Nucleus accumbens (tissue), 56 donors: ENCODE measurements at regions not wholly inside any gene's neighbourhood (a gene's known extent, or its start where the extent isn't known, plus 50 kb on each side); places are given as distances from the start of the nearest gene placed in this dataset.
A peak's percentile ranks its signal among the peaks of the same experiment; 100 is the strongest.
"Not testable (repeated sequence)": the region's sequence is repeated elsewhere in the genome, so short reads cannot be mapped to it uniquely, and the experiment has no call there.

Experiments used
- DNase-seq, 56 donors: peaks; one replicate each; lab custom pipeline; 2025; lab: John Stamatoyannopoulos, UW

DNA sequence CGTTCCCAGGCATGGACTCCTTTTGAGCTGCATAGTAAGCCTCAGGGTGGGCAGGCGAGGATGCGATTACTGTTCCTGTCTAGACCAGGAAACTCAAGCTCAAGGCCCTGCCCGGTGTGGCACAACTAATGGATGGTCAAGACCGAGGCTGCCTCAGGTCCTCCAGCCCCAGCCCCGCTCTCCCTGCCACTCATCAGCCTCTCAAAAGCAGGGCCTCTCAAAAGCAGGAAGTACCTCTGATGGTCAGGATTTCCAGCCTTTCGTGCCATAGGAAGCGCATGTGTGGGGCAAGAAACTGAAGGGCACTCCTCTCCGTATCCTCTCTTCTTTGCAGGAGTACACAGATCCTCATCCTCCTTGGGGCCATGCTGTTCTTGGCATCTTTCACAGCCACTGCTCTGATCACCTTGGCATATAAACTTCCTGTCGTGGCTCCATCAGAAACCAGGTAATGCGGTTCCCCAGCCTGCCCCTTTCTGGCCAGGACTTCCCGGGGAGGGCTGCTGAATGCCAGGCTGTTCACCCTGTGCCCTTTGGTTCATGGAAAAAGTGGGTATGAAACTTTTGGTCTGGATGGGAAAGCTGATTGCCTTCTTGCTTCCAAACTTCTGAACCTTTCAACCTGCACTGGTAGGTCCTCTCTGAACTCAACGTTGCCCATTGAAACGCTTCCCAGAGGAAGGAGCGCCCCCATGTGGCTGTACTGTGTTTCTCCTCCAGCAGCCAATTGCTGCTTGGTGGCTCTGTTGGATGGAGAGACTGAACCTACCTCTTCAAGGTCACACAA, 82.8 kb upstream of the SEC11C start:
- peak in 49 of 56 donors; percentile 5 to 88 (median 54) for DNase-seq

DNA sequence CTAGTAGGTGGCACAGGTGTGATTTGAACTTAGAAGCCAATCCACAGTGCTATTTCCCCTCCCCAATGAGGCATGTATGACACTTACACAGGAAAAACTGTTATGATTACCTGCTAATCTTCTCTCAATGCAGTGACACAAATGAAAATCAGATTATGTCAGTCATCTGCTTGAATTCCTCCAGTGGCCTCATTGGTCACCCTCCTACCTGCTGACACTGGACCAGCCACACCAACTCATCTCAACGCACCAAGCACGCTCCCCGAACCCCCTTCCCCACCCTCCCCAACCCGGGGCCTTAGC, 82.2 kb upstream of the SEC11C start:
- no peak for DNase-seq

DNA sequence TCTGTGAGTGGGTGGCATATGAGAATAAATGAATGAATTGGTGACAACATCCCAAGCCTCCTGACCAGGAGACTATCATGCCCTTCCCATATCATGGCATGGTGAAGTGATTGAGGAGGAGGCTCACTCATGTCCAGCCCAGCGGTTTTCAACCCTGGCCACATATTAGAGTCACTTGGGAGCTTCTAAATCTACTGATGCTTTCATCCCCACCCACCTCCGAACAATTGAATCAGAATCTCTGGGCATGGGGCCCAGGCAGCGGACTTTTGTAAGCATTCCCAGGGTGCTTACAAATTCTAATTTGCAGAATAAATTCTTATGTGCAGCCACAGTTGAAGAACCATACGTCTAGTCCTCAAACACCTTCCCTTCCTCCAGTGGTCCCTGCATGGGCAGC, 81.7 kb upstream of the SEC11C start:
- DNase-seq = peak in 2 of 56 donors; percentile 1 to 25

DNA sequence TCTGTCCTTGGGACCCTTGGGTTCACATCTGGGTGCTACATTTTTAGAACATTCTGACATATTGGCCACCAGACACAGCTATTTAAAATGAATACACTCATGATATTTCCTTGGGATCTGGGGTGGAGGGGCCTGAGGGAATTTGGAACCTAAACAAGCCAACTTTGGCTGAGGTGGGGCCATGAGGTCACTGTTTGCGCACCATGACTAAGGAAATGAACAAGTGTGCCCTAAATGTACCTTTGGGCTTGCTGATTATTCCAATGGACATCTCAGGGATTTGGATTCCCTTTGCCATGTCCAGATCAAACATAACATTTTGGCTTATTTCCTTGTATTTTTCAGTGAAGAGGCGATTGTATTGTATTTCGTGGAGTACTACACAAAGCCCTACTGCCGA, 80.5 kb upstream of the SEC11C start:
- no peak for DNase-seq

DNA sequence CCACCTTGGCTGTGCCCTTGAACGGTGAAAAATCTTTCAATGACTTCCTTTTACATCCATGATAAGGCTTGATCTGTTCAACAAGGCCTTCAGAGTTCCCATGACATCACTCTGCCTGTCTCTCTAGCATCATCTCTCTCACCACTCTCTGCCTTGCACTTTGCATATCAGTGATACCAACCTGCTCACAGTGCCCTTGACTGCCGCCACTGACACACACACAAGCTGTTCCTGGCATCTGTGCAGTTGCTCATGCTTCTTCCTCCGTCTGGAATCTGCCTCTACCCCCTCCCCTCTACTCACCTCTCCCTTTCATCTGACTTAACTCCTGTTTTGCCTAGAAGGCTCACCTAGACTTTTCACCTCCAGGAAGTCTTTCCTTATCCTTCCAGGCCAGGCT, 79.1 kb upstream of the SEC11C start:
- DNase-seq = no peak

DNA sequence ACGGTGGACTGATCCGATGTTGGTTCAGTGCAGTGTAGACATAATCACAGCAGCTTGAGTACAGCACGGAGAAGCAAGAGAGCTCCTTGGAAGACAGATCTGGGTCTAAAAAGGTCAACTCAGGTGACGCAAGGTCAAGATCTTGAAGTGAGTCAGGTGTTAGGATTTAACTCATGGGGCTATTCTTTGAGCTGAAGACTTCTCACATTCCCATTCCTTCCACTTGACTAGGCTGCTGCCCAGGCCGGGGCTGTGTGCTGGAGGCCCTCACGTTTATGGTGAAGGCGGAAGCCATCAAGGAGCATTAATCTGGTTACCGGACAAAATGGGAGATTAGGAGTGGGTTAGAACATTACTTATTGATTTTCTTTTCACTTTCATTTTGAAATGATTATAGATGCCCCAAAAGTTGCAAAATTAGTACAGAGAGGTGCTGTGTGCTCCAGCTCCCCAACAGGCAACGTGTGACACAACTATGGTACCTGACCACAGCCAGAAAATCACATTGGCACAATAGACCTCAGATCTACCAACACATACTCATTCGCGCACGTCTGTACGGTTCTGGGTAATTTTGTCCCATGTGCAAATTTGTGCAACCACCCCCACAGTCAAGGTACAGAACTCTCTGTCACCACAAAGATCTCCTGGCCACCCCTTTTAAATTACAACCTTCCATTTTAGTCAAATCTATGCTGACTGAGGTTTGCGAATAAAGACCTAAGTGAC, 77.6 kb upstream of the SEC11C start:
- DNase-seq = no peak

DNA sequence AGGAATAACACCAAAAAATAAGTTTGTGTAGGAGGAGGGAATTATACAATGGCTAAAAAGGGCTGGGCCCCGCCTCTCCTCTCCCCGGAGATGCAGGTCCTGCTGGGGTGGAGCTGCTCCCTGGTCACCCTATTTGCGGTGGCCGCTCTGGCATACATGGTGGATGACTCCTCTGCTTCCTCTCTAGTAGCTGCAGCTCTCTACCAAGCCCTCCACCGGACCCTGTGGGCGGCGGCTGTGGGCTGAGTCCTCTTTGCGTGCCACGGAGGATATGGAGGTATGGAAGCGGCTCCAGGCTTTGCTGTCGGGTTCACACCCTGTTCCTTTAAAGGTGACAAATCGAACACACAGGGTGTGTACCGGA, 77.1 kb upstream of the SEC11C start:
- DNase-seq = no peak

DNA sequence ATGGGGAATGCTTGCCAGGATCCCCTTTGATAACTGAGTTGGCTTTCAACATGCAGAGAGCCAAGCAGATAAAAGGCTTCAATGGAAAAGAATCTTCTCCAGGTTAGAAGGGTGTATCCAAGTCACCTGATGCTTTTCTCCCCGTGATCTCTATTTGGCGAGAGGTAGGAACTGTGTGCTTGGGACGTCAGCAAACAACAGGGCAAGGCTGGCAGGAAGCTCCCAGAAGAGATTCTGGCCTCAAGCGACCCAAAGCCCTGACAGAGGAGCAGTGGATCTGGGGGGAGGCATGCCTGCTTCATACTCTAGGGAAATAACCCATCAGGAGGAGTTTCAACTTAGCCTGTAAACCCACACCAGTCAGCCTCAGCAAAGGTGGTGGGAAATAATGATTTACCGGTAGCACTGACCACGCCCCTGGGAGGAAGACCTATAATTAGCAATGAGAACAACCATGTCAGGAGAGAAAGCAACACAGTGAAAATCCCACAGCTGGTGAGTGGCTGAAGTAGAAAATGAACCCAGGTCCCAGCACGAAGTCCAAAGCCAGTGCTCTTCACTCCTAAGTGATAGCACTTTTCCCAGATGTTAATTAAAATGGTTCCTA, 76.3 kb upstream of the SEC11C start:
- DNase-seq = no peak

DNA sequence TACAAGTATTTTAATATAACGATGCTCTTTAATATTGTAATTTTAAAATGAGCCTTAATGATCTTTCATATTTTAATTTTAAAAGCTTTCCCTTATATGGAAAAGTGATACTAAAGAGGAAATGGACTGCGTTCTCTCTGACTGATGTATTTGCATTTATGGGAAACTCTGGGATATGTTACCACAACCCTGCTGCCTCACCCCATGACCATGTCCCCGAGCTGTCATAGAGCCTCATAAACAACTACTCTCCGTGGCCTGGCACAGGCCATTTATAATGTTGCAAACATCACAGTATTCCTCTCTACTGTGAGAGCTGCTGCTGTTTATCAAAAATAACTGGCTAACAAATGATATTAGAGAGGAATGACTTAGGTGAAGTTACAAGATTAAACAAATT, 75.8 kb upstream of the SEC11C start:
- no peak for DNase-seq

DNA sequence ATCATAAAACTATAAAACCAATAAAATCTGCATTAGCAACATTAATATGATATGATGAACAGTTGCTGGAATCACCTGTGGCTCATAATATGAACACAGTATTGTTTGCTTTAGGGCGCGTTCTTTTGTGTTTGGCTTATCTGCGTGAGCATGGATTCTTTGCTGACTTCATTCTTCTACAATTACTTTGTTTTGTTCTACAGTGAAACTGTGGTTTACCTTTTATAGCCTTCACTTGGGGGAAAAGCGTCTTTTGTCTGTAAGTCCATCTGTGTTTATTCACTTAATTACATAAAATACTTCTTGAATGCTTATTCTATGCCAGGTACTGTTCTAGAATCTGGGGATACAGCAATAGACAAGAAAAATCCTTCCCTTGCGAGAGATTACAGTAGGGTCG, 74.0 kb upstream of the SEC11C start:
- no peak for DNase-seq

DNA sequence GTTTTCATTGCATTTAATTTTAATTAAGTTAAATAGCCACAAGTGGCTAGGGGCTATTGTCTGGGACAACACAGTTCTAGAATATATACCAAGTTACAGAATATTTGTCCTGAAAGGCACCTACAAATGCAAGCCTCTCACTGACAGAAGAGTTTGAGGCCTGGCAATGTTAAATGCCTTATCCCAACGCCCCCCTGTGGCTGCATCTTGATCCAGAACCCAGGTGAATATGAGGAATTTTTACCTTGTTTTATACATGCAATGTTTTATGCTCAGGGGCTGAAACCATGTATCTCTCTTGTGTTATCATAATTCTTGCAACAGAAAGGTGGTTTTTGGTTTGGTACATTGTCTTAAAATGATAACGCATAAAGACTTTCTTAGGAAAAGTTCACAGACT, 71.8 kb upstream of the SEC11C start:
- DNase-seq = peak in 5 of 56 donors; percentile 4 to 51 (median 16)

DNA sequence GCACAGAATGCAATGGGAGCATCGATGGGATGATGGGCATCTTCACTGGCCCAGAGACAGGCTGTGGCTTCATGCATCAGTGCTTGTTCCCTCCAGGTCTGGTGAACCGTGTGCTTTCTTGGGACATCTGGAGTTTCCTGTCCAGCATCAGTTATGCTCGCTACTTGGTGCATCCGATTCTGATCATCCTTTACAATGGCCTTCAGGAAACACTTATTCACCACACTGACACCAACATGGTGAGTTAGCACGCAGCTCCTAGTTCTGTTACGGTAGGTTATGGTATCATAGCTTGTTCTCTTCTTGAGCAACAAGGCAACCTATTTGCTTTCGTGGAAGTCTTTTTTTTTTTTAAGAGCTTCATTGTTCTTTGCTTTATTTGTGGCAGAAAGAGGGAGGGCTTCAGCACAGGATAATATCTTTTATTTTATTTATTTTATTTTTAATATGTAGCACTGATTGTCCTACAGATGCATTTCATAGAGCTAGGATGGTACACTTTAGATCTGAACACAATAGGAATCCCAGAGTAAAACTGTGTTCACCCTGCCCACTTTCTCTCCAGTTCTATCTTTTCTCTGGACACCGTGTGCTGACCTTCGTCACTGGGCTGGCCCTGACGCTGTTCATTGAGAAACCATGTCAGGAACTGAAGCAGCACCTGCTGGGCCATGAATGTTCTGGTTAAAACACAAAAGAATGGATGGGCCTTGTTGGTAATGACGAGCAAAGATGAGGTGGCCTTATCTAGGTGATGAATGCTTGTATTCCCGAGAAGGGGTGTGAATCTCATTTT, 71.2 kb upstream of the SEC11C start:
- no peak for DNase-seq

DNA sequence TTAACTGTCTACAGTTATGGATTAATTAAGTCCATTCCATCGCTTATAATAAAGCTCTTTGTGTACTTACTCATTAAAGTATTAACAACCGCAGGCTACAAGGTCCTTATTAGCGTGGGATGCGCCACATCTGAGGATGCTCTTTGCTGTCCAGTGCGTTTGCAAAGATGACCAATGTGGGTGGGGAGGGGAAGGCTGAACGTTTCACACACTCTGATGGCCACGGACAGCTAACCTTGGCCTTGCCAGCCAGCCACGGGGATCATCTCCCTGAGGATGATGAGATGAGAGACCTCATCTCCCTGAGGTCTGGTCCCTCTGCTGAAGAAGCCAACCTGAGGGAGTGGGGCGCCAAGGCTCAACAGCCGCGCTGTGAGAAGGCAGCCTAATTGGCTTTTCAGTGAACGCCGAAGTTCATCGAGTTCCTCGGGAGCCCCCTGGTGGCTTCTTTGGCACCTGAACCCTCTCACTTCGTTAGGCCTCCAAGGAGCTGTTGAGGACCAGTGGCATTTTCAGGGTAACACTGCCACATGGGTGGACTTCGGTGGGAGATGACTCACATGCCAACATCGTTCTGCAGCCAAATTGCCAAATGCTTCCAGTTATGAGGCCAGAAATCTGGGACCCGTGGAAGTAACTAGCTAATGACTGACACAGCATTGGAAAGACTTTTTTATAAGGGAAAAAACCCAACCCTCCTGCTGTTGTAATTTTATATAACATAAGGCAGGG, 69.3 kb upstream of the SEC11C start:
- peak in 54 of 56 donors; percentile 4 to 93 (median 66) for DNase-seq

DNA sequence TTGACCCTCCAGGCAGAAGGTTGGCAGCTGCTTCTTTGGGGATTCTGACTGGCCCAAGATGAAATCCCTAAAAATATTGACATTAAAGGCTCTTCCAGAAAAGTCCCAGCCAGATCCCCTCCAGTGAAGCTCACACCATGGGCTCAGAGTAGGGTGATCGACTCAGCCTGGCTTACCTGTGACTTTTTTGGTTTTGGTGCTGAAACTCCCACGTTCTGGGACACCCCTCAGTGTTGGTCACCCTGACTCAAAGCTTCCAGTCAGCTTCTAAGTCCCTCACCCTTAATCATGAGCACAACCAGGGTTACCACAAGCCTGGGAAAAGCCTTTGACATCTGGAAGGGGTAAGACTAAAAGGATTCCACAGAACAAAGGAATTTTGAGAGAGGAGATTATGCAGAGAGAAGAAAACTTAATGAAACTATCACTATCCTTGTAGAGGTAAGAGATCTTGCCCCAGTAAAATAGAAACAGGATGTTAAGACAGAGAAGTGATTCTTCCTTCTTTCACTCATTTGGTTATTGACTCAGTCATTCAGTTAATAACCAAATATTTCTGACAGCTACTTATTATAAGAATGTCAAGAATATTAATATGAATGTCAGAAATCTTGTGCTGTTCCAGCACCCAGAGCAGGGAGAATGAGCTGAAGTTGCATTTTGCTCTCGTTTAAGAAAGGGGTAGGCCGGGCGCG, 66.8 kb upstream of the SEC11C start:
- no peak for DNase-seq

DNA sequence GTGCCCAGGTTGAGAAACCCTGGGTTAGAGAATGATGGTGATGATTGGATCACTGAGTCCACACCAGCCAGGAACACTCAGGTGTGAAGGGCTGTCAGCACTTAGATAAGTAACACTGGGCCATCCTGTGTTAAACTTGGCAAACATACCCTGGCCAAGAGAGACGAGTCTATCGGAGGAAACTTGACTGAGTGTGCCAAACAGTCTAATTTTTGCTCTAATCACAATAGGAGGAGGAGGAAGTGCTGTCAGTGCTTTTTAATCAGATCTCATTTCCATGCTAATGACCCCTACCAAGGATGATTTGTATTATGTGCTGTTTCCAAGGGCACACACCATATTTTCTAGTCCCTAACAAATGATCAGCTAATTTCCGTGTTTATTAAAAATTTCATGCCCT, 63.8 kb upstream of the SEC11C start:
- DNase-seq = no peak

DNA sequence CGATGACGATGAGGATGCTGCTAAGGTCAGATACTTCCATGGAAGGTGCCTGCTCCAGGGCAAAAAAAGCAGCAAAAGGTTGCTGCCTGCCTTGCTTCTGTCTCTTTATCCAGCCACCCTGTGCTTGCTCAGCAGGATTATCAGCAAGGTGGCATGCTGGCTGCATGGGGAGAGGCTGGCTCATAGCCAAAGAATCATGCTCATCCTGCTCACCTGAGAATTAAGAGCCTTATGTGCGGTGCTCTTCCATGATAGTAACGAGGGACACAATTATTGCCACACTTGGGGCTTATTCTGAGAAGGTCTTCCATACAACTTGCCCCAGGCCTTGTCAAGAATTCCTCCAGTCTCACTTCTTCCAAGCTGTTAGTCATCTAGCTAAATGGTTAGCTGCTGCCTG, 60.4 kb upstream of the SEC11C start:
- no peak for DNase-seq

DNA sequence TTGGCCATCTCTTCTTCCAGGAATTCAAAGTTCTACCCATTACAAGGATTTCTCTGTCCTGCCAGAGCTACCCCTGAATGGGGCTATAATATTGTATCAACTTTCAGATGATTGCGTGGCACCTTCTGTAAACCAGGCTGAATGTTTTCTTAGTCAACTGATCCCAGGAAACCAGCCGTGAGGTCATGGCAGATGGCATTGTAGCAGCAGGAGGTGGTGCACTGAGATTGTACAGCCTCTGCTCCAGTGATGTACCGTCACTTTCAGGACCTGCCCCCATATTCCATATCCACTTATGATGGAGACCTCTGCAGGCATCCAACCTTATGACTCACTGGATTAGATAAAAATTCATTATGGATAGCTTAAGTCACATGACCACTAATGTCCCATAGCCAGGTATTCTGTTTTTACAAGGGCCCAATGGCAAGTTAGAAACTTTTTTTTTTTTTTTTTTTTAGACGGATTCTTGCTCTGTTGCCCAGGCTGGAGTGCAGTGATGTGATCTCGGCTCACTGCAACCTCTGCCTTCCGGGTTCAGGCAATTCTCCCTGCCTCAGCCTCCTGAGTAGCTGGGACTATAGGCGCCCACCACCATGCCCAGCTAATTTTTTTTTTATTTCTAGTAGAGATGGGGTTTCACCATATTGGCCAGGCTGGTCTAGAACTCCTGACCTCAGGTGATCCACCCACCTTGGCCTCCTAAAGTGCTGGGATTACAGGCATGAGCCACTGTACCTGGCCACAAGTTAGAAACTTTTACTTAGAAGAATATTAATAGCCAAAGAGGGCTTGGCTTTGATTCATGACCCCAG, 59.8 kb upstream of the SEC11C start:
- DNase-seq = not testable (repeated sequence)

DNA sequence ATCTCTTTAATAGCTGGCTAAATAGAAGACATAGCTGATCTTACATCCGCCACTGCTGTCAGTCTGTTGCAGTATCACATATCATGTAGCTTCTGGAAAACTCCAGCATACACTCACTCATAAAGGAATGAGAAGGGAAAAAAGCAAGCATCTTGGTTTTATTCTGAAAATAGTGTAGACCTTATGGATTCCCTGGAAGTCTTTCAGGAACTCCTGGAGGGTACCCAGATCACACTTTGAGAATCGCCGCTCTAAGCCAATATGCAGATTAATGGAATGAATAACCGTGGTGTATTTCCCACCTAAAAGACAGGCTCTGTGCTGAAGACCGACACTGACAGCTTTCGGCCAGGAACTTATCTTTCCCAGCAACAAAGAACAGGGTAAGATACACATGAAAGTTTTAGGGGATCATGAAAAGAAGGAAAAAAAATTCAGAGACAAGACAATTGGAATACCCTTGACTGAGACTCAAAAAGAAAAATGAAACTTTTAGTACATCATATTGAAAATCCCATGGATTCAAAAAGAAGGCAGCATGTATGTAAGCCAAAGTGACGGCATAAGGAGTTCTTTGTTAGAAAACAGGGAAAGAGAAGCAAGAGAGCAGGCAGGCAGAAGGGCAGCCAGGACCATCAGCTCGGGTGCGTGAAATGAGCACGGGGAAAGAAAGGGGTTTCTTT, 56.4 kb upstream of the SEC11C start:
- peak in 2 of 56 donors; percentile 5 to 28 for DNase-seq
